ENCODE measurements at regions not wholly inside any gene's neighbourhood (a gene's known extent, or its start where the extent isn't known, plus 50 kb on each side); places are given as distances from the start of the nearest gene placed in this dataset.

DNA sequence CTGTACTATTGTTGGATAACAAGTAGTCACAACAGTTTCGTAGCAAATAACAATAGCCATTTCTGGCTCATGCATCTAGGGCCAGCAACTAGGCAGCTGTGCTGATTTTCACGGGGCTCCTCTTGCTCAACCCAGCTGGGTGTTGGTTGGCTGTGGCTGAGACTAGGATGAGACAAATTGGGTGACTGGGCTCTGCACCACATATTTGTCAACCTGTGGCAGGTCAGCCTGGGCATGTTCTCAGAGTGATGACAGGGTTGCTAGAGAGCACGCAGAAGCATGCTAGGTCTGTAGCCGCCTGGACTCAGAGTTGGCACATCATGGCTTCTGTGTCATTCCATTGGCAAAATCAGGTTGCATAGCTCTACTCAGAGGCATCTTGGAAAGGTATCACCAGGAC lies 175.9 kb downstream of the OTOL1 start:
- TF ChIP-seq, protein P1, sequence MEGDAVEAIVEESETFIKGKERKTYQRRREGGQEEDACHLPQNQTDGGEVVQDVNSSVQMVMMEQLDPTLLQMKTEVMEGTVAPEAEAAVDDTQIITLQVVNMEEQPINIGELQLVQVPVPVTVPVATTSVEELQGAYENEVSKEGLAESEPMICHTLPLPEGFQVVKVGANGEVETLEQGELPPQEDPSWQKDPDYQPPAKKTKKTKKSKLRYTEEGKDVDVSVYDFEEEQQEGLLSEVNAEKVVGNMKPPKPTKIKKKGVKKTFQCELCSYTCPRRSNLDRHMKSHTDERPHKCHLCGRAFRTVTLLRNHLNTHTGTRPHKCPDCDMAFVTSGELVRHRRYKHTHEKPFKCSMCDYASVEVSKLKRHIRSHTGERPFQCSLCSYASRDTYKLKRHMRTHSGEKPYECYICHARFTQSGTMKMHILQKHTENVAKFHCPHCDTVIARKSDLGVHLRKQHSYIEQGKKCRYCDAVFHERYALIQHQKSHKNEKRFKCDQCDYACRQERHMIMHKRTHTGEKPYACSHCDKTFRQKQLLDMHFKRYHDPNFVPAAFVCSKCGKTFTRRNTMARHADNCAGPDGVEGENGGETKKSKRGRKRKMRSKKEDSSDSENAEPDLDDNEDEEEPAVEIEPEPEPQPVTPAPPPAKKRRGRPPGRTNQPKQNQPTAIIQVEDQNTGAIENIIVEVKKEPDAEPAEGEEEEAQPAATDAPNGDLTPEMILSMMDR (IDR thresholded peaks at IDR 0.05): no peak
- TF ChIP-seq POLR2A (IDR thresholded peaks at IDR 0.05) (no peak), POLR2AphosphoS5 (IDR thresholded peaks at IDR 0.05; ENCODE audit: insufficient read depth in 1 of 2, low read depth in 1 of 2) (no peak)
